Progenitor cell of endocrine pancreas (in vitro differentiated cells): ENCODE measurements at regions not wholly inside any gene's neighbourhood (a gene's known extent, or its start where the extent isn't known, plus 50 kb on each side); places are given as distances from the start of the nearest gene placed in this dataset.

Source experiments
- DNase-seq: peaks from one replicate; pipeline ENCODE4 v3.0.0; 2021; ENCODE audit warnings: low spot score; ENCODE audit not compliant: unreplicated experiment
- H3K27ac Mint-ChIP-seq: 2 replicates; pipeline ENCODE4 v1.8.0; 2021; ENCODE audit warnings: mild to moderate bottlenecking, moderate library complexity, mixed read lengths
- H3K27me3 Mint-ChIP-seq: 2 replicates; pipeline ENCODE4 v1.8.0; 2021; ENCODE audit warnings: mixed read lengths
- H3K36me3 Mint-ChIP-seq: 2 replicates; pipeline ENCODE4 v1.8.0; 2022; ENCODE audit warnings: mixed read lengths; ENCODE audit not compliant: insufficient read depth
- H3K4me1 Mint-ChIP-seq: 2 replicates; pipeline ENCODE4 v1.8.0; 2021; ENCODE audit warnings: low read depth, mixed read lengths
- H3K4me3 Mint-ChIP-seq: 2 replicates; pipeline ENCODE4 v1.8.0; 2021; ENCODE audit warnings: low read depth, mild to moderate bottlenecking, moderate library complexity, mixed read lengths
- H3K9me3 Mint-ChIP-seq: 2 replicates; pipeline ENCODE4 v1.8.0; 2021; ENCODE audit warnings: low read depth, mixed read lengths
- CTCF ChIP-seq: fragments of 200-600 bp; sonication (generic); IDR thresholded peaks from one replicate; pipeline ENCODE4 v1.5.0; 2021; ENCODE audit warnings: antibody characterized with exemption, mild to moderate bottlenecking; ENCODE audit not compliant: unreplicated experiment

GRCh38 chr4:11622961-11623725, 194.4 kb upstream of the HS3ST1 start:
- H3K27ac Mint-ChIP-seq = no peak overlapping the region
- peaks cover 6% of the 10 kb centered on the region for H3K27me3 Mint-ChIP-seq
- peaks cover 4% of the 10 kb centered on the region for H3K9me3 Mint-ChIP-seq
- no peak overlapping the region for H3K4me3 Mint-ChIP-seq
- H3K4me1 Mint-ChIP-seq = peaks cover 14% of the 10 kb centered on the region
- no peak for TF ChIP-seq CTCF
- DNase-seq = no peak
- no peaks in the 10 kb centered on the region for H3K36me3 Mint-ChIP-seq

GRCh38 chr4:11620861-11621260, 192.2 kb upstream of the HS3ST1 start:
- no peak overlapping the region for H3K4me3 Mint-ChIP-seq
- H3K36me3 Mint-ChIP-seq = no peaks in the 10 kb centered on the region
- DNase-seq = no peak
- H3K9me3 Mint-ChIP-seq = no peaks in the 10 kb centered on the region
- peaks cover 14% of the 10 kb centered on the region for H3K4me1 Mint-ChIP-seq
- no peak for TF ChIP-seq CTCF
- peak overlapping the region; percentile 1 for H3K27ac Mint-ChIP-seq
- peaks cover 6% of the 10 kb centered on the region for H3K27me3 Mint-ChIP-seq

- Mint-ChIP-seq H3K9me3 (no peaks in the 10 kb centered on the region), H3K4me3 (no peak overlapping the region), H3K4me1 (peaks cover 21% of the 10 kb centered on the region), H3K36me3 (no peaks in the 10 kb centered on the region), H3K27ac (no peak overlapping the region), H3K27me3 (no peaks in the 10 kb centered on the region)
- no peak for TF ChIP-seq CTCF
- no peak for DNase-seq
Measured at GRCh38 chr4:11618666-11619282, 190.1 kb upstream of the HS3ST1 start.

GRCh38 chr4:11616856-11617255, 188.2 kb upstream of the HS3ST1 start:
- Mint-ChIP-seq H3K27ac (no peak overlapping the region), H3K9me3 (no peaks in the 10 kb centered on the region), H3K27me3 (no peaks in the 10 kb centered on the region), H3K4me3 (no peak overlapping the region), H3K4me1 (peaks cover 22% of the 10 kb centered on the region), H3K36me3 (no peaks in the 10 kb centered on the region)
- DNase-seq = no peak
- TF ChIP-seq CTCF = no peak

GRCh38 chr4:11615601-11616000, 186.9 kb upstream of the HS3ST1 start:
- no peaks in the 10 kb centered on the region for H3K27me3 Mint-ChIP-seq
- H3K36me3 Mint-ChIP-seq = no peaks in the 10 kb centered on the region
- no peak for TF ChIP-seq CTCF
- peaks cover 19% of the 10 kb centered on the region for H3K4me1 Mint-ChIP-seq
- H3K27ac Mint-ChIP-seq = no peak overlapping the region
- H3K4me3 Mint-ChIP-seq = no peak overlapping the region
- DNase-seq = no peak
- H3K9me3 Mint-ChIP-seq = no peaks in the 10 kb centered on the region
